ENCODE measurements at regions not wholly inside any gene's neighbourhood (a gene's known extent, or its start where the extent isn't known, plus 50 kb on each side); places are given as distances from the start of the nearest gene placed in this dataset.

DNA sequence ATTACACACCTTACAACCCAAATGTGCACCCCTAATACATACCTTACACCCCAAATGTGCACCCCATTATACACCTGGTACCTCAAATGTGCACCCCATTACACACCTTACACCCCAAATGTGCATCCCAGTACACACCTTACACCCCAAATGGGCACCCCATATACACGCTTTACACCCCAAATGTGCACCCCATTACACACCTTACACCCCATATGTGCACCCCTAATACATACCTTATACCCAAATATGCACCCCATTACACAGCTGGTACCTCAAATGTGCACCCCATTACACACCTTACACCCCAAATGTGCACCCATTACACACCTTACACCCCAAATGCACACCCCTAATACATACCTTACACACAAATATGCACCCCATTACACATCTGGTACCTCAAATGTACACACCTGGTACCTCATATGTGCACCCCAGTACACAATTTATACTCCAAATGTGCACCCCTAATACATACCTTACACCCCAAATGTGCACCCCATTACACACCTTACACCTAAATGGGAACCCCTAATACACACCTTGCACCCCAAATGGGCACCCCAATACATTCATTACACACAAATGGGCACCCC is 106.3 kb downstream of the KLF6 start:
- no peaks in the 10 kb centered on the region for H3K9me3 Mint-ChIP-seq (ENCODE audit: unreplicated experiment)
- TF ChIP-seq, protein P1, sequence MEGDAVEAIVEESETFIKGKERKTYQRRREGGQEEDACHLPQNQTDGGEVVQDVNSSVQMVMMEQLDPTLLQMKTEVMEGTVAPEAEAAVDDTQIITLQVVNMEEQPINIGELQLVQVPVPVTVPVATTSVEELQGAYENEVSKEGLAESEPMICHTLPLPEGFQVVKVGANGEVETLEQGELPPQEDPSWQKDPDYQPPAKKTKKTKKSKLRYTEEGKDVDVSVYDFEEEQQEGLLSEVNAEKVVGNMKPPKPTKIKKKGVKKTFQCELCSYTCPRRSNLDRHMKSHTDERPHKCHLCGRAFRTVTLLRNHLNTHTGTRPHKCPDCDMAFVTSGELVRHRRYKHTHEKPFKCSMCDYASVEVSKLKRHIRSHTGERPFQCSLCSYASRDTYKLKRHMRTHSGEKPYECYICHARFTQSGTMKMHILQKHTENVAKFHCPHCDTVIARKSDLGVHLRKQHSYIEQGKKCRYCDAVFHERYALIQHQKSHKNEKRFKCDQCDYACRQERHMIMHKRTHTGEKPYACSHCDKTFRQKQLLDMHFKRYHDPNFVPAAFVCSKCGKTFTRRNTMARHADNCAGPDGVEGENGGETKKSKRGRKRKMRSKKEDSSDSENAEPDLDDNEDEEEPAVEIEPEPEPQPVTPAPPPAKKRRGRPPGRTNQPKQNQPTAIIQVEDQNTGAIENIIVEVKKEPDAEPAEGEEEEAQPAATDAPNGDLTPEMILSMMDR (IDR thresholded peaks at IDR 0.05): no peak
- no peak overlapping the region for H3K4me3 Mint-ChIP-seq (ENCODE audit: unreplicated experiment)
- DNase-seq (ENCODE audit: extremely low spot score, unreplicated experiment): no peak
- H3K27me3 Mint-ChIP-seq (ENCODE audit: unreplicated experiment): no peaks in the 10 kb centered on the region
- no peak overlapping the region for H3K27ac Mint-ChIP-seq (ENCODE audit: unreplicated experiment)
- H3K4me1 Mint-ChIP-seq (ENCODE audit: unreplicated experiment): peaks cover 8% of the 10 kb centered on the region
- H3K36me3 Mint-ChIP-seq (ENCODE audit: unreplicated experiment): no peaks in the 10 kb centered on the region

DNA sequence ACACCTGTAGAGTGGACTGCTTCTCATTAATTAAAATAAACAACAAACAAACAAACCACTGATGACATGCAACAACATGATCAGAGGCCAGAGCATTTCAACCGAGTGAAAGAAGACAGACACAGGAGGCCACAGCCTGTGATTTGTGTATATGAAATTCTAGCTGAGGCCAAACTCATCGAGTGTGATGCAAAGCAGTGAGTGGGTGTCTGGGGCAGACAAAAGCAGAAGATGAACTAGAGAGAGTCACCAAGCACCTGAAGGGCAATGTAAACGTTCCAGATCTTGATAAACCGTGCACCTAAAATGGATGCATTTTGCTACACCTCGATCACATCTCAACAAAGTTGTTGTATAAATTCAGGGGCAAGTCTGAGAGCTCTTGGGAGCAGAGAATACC is 108.4 kb downstream of the KLF6 start:
- no peak for DNase-seq (ENCODE audit: extremely low spot score, unreplicated experiment)
- H3K27ac Mint-ChIP-seq (ENCODE audit: unreplicated experiment): no peak overlapping the region
- peaks cover 2% of the 10 kb centered on the region for H3K36me3 Mint-ChIP-seq (ENCODE audit: unreplicated experiment)
- H3K4me1 Mint-ChIP-seq (ENCODE audit: unreplicated experiment): no peaks in the 10 kb centered on the region
- no peaks in the 10 kb centered on the region for H3K9me3 Mint-ChIP-seq (ENCODE audit: unreplicated experiment)
- TF ChIP-seq, protein P1 (IDR thresholded peaks at IDR 0.05): no peak
- no peaks in the 10 kb centered on the region for H3K27me3 Mint-ChIP-seq (ENCODE audit: unreplicated experiment)
- H3K4me3 Mint-ChIP-seq (ENCODE audit: unreplicated experiment): no peak overlapping the region

DNA sequence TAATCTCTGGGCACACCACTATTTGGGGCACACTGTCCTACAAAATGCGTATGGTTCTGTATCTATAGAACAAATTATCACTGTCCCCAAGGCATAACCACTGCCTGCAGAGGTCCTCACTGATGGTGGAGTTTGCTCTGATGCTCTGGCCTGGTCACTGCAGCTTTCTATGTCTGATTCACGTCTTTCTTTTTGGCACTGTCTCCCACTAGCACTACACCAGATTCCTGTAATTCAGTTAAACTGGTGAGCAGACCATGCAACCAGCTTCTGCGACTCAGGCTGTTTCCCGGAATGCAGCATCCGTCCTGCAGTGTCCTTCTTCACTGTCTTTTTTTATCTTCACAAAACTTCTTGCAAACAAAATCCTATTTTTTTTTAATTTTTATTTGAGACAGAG is 112.8 kb downstream of the KLF6 start:
- H3K4me1 Mint-ChIP-seq (ENCODE audit: unreplicated experiment): peaks cover 9% of the 10 kb centered on the region
- no peaks in the 10 kb centered on the region for H3K27me3 Mint-ChIP-seq (ENCODE audit: unreplicated experiment)
- no peaks in the 10 kb centered on the region for H3K9me3 Mint-ChIP-seq (ENCODE audit: unreplicated experiment)
- H3K4me3 Mint-ChIP-seq (ENCODE audit: unreplicated experiment): no peak overlapping the region
- H3K36me3 Mint-ChIP-seq (ENCODE audit: unreplicated experiment): peaks cover 2% of the 10 kb centered on the region
- TF ChIP-seq, protein P1 (IDR thresholded peaks at IDR 0.05): no peak
- H3K27ac Mint-ChIP-seq (ENCODE audit: unreplicated experiment): no peak overlapping the region
- no peak for DNase-seq (ENCODE audit: extremely low spot score, unreplicated experiment)

DNA sequence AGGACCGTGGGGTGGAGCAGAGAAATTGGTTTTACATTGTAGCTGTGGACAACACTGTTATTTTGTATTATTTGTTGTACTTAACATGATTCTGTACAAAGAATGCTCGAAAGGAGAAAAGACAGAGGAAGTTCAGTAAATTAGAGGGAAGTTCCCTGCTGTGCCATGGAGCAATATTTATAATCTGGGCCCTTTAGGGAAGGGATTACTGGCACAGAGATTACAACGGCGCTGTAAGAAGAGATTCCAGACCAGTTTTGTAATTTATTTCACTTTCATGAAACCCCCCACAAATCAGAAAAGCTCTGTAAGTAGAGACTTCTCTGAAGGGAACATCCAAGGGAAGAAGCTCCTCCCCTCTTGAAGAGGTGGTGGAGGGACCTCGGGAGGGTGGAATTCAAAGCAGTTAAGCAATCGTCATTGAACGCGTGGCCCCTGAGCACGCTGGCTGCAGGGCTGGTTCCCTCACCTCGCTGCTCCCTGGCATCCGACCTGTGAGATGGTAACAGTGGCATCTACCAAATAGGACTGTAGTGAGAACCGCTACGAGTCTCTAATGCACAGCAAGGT is 113.5 kb downstream of the KLF6 start:
- H3K27me3 Mint-ChIP-seq (ENCODE audit: unreplicated experiment): no peaks in the 10 kb centered on the region
- H3K9me3 Mint-ChIP-seq (ENCODE audit: unreplicated experiment): no peaks in the 10 kb centered on the region
- H3K36me3 Mint-ChIP-seq (ENCODE audit: unreplicated experiment): peaks cover 2% of the 10 kb centered on the region
- no peak overlapping the region for H3K27ac Mint-ChIP-seq (ENCODE audit: unreplicated experiment)
- TF ChIP-seq, protein P1 (IDR thresholded peaks at IDR 0.05): no peak
- H3K4me3 Mint-ChIP-seq (ENCODE audit: unreplicated experiment): no peak overlapping the region
- H3K4me1 Mint-ChIP-seq (ENCODE audit: unreplicated experiment): peaks cover 9% of the 10 kb centered on the region
- no peak for DNase-seq (ENCODE audit: extremely low spot score, unreplicated experiment)

DNA sequence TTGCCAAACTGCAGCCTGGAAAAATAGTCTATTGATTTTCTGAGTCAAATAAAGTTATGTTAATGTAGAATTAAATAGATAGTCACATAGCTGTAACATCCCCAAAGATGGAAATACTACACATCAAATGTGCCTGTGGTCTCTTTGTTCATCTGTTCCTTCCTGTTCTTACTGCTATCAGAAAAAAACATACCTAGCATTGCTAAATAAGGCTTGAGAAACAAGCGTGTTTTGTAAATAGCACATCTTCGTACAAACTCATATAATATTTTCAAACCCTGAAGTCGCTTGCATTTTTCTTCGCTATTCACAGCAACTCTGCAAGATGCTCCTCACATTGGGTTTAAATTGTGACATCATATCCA is 116.1 kb downstream of the KLF6 start:
- Mint-ChIP-seq H3K36me3 (ENCODE audit: unreplicated experiment) (peaks cover 2% of the 10 kb centered on the region), H3K27ac (ENCODE audit: unreplicated experiment) (no peak overlapping the region), H3K4me1 (ENCODE audit: unreplicated experiment) (peaks cover 9% of the 10 kb centered on the region), H3K4me3 (ENCODE audit: unreplicated experiment) (no peak overlapping the region), H3K27me3 (ENCODE audit: unreplicated experiment) (no peaks in the 10 kb centered on the region), H3K9me3 (ENCODE audit: unreplicated experiment) (no peaks in the 10 kb centered on the region)
- TF ChIP-seq, protein P1 (IDR thresholded peaks at IDR 0.05): no peak
- DNase-seq (ENCODE audit: extremely low spot score, unreplicated experiment): no peak

Measured in osteocyte (in vitro differentiated cells).